ENCODE measurements at regions not wholly inside any gene's neighbourhood (a gene's known extent, or its start where the extent isn't known, plus 50 kb on each side); places are given as distances from the start of the nearest gene placed in this dataset.
"Not testable (repeated sequence)": the region's sequence is repeated elsewhere in the genome, so short reads cannot be mapped to it uniquely, and the experiment has no call there.

DNA sequence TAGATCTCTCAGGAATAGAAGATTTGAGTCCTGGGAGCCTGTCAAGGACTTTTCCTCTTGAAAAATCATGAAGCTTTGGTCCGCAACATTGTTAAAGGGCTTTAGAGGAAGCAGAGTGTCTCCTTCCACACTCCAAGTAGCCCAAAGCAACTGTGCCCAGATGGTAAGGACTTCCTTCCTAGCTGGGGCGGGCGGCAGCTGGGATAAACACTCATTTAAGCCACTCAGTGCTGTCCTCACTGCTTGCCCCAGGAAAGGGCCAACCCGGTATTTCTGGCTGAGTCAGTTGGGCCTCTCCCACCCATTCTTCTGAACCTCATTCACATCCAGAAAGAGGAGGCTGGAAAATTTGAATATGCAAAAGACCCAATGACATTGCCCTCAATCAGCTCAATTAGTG, 144.3 kb downstream of the CHIC2 start:
- DNase-seq = no peak

DNA sequence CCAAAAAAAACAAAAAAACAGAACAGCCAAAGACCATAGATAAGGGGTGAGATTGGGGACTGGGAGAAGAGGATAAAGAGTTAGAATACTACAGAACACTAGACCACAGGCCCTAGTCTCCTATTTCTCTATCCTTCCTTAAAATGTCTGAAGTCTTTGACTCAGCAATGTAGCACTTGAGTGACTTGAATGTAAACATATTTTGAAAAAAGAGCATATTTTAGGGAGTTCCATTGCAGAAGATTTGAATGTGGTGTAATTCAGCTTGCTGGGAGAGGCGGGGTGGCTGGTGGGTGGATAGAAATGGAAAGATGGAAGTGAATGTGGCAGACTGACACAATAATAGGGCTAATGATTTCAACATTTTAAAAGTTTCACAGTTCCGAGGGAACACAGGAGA, 144.9 kb downstream of the CHIC2 start:
- DNase-seq = no peak

DNA sequence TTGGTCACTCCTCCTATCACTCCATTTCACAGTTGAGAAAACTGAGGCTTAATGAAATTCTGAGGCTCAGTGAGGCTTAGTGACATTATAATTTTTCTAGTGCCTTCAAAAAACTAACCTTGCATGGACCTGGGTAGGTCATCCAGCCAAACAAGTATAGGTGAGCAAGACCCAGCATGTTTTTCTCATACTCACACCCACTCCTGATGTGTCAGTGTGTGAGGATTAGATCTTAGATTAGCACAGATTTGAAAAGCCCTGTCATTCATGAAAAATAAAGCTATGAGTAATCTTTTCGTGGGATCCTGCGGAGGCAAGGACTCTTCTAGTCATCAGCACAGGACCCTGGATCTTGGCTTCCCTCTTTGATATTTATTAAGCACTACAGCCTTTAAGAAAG, 146.7 kb downstream of the CHIC2 start:
- no peak for DNase-seq

DNA sequence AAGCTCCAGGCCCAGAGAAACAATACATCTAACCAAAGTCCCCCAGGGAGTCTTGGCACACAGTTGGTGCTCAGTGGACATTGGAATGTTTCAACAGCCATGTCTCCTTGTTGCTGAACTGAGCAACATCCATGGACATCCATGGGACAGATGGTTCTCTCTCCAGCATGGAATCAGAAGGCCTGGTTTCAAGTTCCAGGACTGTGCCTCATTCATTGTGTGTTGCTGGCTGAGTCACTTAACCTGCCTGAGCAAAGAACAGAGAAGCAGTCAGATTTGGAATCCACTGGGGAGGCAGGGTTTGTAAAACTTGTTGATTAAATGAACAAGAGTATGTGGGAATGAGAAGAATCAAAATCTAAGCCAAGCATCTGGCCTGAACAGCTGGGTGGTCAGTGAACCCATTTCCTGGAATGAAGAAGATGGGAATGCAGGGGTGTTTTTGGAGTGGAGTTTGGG, 147.9 kb downstream of the CHIC2 start:
- no peak for DNase-seq

DNA sequence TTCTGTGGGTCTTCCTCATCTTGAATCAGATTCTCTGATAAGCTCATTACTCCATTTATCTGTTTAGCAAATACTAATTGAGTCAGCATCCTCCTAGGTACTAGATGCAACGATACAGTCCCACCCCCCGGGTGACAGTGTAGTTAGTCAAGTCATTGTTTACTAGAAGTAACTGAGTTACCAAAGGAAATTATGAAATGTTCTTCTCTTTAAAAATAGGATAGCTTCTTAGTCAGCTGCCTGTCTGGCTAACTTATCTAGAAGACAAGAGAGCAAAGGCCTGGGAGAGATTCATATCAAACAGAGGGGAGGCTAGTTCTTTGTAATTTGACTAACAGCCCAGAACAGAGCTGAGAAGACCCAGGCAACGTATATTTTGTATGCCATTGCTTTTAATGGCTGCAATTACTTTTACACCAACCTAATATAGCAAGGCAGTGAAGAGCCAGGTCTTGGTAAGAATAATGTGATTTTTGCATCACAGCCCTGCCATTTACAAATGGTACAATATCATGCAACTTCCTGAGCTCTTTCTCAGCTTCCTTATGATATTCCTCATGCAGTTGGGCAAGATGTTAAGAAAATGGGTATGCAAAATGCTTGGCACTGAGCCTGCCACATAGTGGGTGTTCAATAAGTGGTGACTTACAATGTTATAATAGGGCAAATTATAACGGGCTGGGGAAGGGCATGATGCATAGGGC, 149.9 kb downstream of the CHIC2 start:
- DNase-seq = no peak

DNA sequence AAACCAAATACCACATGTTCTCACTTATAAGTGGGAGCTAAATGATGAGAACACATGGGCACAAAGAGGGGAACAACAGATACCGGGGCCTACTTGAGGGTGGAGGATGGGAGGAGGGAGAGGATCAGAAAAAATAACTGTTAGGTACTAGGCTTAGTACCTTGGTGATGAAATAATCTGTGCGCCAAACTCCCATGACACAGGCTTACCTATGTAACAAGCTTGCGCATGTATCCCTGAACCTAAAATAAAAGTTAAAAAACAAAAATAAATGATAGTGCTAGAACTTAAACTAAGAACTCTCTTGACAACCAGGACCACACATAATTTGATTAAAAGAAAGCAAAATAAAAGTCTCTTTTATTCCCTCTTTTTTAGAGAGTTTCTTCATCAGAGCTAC, 150.6 kb downstream of the CHIC2 start:
- DNase-seq = no peak

DNA sequence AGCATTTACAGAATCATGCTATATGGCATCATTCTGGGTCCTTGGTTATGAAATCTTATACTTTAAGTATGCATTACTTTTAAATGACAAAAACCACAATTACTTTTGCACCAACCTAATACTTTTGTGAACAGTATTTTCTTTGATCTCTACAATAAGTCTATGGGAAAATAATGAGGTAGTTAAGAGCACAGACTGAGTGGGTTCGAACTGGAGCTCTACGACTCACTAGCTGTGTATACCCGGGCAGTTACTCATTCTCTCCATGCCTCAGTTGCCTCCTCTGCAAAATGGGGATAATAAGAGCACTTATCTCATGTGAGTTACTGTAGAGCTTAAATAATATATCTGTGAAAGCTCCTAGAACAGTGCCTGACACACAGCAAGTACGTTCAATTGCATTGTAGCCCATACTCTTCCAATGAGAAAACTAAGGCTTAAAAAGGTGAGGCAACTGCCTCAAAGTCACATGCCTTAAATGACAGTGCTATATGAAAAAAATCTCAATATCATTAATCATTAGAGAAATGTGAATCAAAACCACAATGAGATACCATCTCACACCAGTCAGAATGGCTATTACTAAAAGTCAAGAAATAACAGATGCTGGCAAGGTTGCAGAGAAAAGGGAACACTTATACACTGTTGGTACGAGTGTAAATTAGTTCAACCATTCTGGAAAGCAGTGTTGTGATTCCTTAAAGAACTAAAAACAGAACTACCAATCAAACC, 151.5 kb downstream of the CHIC2 start:
- DNase-seq = no peak

DNA sequence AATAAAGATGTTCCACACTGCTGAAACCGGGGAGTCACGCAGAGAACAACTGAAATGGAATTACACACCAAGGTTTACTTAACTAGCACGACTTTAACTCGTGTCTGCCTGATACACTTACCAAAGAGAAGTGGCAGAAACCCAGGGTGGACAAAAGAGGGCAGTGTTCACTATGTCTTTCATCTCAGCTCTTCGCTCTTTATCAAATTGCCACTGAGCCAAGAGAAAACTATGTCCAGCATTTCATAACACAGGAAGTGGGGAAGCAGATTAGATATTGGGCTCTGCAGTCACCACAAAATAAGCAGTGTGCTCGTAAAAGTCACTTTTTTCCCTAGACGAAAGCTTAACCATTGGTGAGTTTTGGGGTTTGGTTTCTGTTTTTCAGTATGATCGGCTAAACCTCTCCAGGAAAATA, 155.7 kb downstream of the CHIC2 start:
- peak; percentile 78 for DNase-seq

DNA sequence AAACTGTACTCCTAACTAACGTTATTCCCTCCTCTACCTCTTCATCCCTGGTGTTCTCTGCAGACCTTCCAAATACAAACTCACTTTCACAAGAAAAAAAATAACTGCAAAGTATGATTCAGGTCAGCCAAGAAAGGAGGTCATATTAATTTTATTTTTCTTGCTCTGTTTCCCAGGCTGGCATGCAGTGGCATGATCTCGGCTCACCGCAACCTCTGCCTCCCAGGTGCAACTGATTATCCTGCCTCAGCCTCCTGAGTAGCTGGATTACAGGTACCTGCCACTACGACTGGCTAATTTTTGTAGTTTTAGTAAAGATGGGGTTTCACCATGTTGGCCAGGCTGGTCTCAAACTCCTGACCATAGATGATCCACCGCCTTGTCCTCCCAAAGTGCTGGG, 156.6 kb downstream of the CHIC2 start:
- DNase-seq = no peak

DNA sequence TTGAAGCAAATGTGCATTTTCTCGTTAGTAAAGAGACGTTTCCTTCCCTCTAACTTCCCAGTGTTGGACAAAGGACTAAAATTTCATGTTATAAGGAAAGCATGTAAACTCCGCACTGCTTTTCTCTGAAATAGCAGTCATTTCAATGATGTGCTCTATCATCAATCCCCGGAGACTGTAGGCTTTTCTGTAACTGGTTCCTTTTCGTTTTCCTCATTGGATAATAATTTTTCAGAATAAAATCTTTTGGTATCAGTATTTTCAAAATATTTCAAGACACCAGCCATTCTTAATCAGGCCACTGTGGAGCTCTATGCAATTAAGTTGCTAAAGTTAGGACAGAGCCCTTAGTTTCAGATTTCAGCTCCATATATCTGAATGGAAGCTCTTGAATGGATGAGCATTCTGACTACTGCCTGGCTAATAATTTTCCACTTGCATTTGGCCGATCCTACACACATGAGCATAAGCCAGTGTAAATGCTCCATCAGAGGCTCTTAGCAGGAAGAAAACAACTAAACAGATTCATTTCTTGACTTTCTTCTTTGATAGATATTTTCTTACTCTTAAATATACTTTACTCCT, 157.7 kb downstream of the CHIC2 start:
- DNase-seq = no peak

DNA sequence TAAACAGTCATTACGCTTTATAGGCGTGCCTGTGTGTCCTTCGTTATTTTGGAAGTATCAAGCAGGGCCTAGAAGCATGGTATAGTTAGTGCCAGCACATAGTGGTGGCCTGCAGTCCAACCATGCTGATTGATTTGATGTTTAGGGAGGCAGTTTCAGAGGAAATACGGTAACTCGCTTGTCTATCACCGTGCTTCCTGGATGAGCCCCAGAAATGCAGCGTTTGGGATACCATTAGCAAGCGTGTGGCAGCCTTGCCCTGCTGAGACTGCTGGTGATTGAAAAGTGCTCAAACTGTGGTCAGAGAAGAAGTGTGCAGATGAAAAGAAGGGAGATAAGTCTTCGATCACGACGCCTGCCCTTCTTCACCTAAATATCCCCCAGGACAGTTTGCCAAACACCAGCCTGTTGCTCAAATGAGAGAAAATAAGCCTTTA, 158.4 kb downstream of the CHIC2 start:
- DNase-seq = peak; percentile 55

DNA sequence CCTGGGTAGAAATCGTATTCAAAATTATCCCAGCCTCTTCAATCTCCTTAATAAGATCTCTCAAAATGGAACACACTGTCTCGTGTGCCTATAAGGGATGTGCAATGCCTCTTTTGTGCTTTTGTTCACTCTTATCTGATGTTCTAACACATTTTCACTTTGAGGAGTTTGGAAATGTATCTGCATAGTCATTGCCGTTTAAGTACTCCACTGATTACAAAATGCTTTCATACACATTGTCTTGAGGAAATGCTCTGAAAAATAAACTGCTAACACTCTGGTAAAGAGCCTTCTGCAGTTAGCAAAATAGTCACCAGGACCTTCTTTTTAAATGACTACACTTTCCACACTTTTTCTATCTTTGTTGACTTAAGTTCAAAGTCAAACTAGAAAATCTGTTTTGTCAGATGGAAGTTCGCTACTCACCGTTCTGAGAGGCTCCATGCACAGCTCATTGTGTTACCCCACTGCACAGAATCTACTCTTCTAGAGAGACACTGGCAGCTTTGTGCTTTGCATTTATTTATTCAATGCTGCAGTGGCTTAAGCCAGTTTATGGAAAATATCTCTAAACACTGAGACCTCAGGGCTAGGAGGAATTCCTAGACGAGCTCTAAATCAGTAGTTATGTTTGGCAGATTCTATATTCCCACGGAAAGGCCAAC, 159.0 kb downstream of the CHIC2 start:
- no peak for DNase-seq

DNA sequence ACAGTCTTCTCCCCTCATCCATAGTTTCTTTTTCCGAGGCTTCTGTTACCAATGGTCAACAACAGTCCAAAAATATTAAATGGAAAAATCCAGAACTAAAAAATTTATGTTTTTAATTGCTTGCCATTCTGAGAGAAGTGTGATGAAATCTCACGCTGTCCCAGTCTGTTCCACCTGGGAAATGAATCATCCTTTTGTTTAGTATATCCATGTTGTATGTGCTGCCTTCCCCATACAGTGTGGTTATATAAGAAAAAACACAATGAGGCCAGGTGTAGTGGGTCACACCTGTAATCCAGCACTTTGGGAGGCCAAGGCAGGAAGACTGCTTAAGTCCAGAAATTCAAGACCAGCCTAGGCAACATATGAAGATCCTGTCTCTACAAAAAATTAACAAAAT, 161.6 kb downstream of the CHIC2 start:
- no peak for DNase-seq

DNA sequence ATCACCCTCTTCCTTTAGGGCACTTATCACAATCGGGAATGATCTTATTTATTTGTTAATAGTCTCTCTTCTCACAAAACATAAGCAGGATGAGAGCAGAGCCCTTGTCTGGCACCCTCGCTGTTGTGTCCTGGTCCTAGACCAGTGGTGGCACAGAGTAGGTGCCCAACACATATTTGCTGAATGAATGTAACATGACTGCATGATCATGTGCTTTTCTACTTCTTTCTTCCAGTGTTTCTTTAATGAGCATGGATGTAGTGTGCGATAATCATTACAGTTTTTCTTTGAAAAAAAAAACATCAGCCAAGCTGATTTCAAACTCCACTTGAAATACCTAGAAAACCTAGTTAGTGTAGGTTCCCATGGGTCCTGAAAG, 164.1 kb downstream of the CHIC2 start:
- no peak for DNase-seq

DNA sequence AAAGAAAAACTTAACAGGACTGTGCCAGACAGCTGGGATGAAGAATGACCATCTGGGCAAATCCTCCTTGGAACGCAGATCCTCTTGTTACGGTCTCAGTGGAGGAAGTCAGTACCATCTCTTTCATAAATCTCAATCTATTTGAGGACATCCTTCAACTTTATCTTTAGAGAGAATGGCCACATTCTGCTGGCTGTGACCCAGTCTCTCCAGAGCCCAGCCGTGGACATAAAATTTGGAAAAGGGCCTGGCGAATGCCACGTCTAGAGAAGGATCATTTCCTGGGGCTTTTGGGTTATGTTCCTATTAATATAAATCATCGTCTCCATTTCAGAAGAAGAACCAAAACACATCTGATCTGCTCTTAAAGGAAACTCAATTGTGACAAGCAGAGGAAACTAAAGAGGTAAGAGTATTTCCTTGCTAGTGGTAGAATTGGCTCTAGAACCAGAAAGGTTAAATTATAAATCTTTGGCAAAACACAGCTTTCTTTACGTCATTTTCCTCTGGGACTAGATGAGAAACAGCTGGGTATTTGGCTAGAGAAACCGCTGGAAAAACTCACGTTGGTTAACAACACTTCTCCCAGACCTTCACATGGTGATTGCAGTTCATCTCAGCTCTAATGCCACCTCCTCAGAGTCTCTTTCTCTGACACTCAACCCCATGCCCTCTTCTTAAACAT, 164.7 kb downstream of the CHIC2 start:
- DNase-seq = no peak

DNA sequence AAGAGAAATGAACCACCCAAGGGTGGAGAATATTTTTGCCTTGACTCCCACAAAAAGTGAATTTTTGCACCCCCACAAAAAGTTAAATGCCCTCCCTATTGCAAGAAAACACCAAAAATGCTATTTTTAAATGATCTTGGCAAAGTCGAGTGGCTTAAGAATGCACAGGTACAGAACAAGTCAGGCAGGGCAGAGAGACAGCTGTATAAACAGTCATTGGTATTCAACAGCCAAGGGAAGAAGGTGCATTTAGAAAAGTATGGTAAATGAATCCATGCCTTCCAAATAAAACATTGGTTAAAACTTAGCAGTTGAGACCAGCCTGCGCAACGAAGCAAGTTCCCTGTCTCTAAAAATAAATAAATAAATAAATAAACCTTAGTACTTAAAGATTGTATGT, 169.3 kb downstream of the CHIC2 start:
- peak; percentile 41 for DNase-seq

DNA sequence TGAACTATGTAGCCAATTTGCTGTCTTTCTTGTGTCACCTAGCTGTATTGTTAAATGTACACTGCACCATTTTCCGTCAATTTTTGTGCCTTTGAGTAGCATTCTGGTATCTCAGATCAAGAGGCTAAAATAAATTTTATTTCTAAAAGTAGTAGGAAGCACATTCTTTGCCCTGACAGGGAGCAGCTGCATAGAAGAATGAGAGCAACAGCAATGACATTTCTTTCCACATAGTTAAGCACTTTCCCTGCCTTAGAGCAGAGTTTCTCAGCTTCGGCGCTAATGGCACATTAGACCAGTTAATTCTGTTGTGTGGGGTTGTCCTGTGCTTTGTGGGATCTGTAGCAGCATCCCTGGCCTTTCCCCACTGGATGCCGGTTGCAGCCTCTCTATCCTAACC, 173.9 kb downstream of the CHIC2 start:
- DNase-seq = no peak

DNA sequence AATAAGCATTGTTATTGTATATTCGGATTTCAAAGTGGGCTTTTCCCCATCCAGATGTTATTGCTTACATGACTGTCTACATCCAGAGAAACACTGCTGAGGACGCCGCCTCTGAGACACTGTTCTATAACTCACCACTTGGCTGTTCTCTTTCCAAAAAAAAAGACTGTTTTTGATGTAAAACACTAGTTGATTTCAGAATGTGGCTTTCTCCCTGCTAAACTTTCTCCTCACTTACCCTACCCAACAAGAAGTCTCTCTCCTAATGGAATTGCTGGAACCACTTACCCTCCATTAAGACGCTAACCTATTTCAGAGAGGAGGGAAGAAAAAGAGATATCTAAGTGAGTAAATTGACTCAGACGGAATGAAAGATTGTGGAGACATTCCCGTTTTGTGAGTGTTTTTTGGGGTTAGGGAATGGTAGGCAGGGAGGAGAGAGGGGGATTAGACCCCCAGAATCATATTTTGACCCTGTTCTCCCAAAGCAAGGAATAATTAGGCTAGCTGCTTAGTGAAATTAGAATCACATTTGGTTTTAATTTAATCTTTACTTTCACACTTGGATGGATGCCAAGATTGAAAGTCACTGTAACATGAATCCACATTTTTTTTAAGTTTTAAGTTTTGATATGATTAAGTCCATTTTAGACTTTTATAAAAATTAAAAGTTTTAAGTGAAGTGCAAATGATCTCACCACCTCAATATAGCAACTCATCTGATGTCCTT, 174.9 kb downstream of the CHIC2 start:
- DNase-seq = no peak

DNA sequence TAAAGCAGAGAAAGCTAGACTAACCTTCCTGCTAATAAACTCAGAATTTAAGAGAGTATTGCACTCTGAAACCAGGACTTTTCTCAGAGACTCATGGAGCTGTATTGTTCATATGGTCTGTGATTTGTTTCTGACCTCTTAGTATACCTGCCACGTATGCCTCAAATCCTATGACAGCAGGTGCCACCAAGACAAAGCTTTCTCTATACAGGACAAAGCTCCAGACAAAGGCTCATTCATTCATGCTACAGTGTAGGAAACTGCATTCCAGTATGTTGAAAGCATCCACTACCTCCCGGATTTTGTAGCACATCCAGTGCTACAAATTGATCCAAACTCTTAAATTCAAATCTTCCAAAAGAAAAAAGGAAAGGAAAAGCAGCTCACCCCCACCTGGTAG, 178.3 kb downstream of the CHIC2 start:
- no peak for DNase-seq

DNA sequence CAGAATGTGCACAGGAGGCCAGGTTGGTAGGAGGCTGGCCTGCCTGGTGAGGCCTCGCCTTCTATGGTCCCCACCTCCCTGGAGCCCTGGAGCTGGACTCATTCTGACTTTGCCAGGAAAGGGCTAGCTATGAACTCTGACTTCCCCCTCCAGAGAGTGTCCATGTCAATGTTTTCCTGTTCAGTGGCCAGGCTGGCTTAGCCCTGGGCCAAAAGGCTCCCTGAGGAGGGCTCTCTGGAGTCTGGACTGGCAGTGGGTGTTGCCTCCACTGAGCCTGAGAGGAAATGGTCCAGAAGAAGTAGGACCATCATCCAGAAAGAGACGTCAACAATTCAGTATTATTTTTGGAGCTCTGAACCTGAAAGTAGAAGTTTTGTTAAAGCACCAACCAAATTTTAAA, 178.7 kb downstream of the CHIC2 start:
- DNase-seq = no peak

DNA sequence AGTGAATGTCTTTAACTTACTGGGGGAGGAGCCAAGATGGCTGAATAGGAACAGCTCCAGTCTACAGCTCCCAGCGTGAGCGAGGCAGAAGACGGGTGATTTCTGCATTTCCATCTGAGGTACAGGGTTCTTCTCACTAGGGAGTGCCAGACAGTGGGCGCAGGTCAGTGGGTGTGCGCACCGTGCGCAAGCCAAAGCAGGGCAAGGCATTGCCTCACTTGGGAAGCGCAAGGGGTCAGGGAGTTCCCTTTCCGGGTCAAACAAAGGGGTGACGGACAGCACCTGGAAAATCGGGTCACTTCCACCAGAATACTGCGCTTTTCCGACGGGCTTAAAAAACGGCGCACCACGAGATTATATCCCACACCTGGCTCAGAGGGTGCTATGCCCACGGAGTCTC, 187.3 kb downstream of the CHIC2 start:
- not testable (repeated sequence) for DNase-seq

DNA sequence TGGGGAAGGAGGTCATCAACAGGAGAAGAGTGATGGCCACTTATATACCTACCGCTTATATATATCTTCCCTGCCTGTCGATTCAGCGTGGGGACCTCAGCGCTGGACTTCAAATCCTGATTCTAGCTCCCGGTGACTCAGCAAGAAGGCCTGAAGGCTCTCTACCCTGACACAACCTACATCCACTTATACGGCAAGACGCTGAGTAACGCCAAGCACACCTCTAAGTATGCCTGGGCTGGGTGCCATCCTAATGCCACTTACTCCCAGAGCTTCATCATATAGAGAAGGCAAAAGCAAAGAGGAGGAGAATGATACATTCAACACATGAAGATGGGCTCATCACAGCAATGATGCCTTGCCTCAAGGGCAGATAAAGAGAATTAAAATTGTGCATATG, 198.3 kb downstream of the CHIC2 start:
- no peak for DNase-seq

Data from NCI-H774 (cell line).